ENCODE measurements at regions not wholly inside any gene's neighbourhood (a gene's known extent, or its start where the extent isn't known, plus 50 kb on each side); places are given as distances from the start of the nearest gene placed in this dataset.

DNA sequence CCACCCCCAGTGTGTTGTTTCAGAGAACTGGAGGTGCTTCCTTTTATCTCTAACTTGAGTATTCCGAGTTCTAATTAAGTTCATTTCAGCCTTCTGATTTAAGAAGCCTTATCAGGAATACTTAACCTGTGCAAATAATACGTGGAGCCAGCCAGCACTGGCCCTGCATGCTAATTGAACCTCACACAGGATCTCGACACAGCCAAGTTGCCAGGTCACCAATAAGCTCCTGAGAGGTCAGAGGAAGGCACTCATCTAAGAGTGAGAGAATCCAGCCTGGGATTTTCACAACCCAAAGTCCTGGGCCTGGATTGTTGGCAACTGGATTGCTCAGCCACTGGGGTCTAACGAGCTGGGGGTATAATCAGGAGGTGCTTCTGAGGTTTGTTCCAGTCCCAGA, 157.7 kb upstream of the LRFN2 start:
- POLR2A ChIA-PET: no interaction called here
- TF ChIP-seq, protein P1, sequence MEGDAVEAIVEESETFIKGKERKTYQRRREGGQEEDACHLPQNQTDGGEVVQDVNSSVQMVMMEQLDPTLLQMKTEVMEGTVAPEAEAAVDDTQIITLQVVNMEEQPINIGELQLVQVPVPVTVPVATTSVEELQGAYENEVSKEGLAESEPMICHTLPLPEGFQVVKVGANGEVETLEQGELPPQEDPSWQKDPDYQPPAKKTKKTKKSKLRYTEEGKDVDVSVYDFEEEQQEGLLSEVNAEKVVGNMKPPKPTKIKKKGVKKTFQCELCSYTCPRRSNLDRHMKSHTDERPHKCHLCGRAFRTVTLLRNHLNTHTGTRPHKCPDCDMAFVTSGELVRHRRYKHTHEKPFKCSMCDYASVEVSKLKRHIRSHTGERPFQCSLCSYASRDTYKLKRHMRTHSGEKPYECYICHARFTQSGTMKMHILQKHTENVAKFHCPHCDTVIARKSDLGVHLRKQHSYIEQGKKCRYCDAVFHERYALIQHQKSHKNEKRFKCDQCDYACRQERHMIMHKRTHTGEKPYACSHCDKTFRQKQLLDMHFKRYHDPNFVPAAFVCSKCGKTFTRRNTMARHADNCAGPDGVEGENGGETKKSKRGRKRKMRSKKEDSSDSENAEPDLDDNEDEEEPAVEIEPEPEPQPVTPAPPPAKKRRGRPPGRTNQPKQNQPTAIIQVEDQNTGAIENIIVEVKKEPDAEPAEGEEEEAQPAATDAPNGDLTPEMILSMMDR (IDR thresholded peaks at IDR 0.05; ENCODE audit: extremely low read depth in 1 of 2, insufficient read depth in 1 of 2, low read depth in 1 of 2, low read length in 2 of 2): no peak
- TF ChIP-seq EZH2 (IDR thresholded peaks at IDR 0.05; ENCODE audit: borderline replicate concordance, low read depth, low read length, severe bottlenecking) (no peak), POLR2A (IDR thresholded peaks at IDR 0.05; ENCODE audit: low read depth, low read length) (no peak), POLR2AphosphoS5 (IDR thresholded peaks at IDR 0.05; ENCODE audit: insufficient read depth, low read depth, low read length) (no peak), MYC (IDR thresholded peaks at IDR 0.05; ENCODE audit: low read depth, low read length) (no peak)
- TF ChIP-seq, protein P2, sequence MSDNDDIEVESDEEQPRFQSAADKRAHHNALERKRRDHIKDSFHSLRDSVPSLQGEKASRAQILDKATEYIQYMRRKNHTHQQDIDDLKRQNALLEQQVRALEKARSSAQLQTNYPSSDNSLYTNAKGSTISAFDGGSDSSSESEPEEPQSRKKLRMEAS (IDR thresholded peaks at IDR 0.05; ENCODE audit: insufficient read depth, insufficient read length): no peak
- Histone ChIP-seq H3K36me3 (ENCODE audit: control insufficient read depth in 2 of 2, extremely low read depth in 1 of 2, insufficient read depth in 2 of 2, low read length in 2 of 2) (no peaks in the 10 kb centered on the region), H3K4me3 (replicated peaks in 1 of 3; ENCODE audit: insufficient read depth in 1 of 3, low read depth in 1 of 3, low read length in 3 of 3) (no peak overlapping the region), H3K4me1 (ENCODE audit: control insufficient read depth, extremely low read depth, insufficient read depth, low read length) (no peaks in the 10 kb centered on the region), H3K9me3 (replicated peaks; ENCODE audit: control insufficient read depth, insufficient read depth, low read length) (no peaks in the 10 kb centered on the region), H3K79me2 (ENCODE audit: control insufficient read depth, insufficient read depth, low read length) (no peaks in the 10 kb centered on the region), H3K9ac (replicated peaks; ENCODE audit: extremely low read depth, insufficient read depth, low read length) (no peak overlapping the region), H3K27ac (ENCODE audit: insufficient read depth, low read depth, low read length) (no peak overlapping the region), H3K9me1 (replicated peaks; ENCODE audit: control insufficient read depth, extremely low read depth, insufficient read depth, low read length) (no peaks in the 10 kb centered on the region), H2AFZ (ENCODE audit: low read depth, low read length) (no peak overlapping the region), H4K20me1 (replicated peaks; ENCODE audit: control insufficient read depth, extremely low read depth, insufficient read depth, low read length) (no peaks in the 10 kb centered on the region), H3K4me2 (ENCODE audit: insufficient read depth, low read length) (no peak overlapping the region), H3K27me3 (ENCODE audit: control insufficient read depth in 2 of 2, insufficient read depth in 2 of 2, low read length in 2 of 2) (no peaks in the 10 kb centered on the region)
- no TSS peak for BruUV-seq (replicated peaks)
- FAIRE-seq (no peak), DNase-seq (ENCODE audit: low read depth, low spot score) (no peak)
- dilution Hi-C loops (cut with MboI; ENCODE audit: extremely low pct_ligation_motif_present, low sequenced_read_pairs): no loop called here
- intact Hi-C loops (cut with micrococcal nuclease): no loop called here
- CTCF ChIA-PET: interaction anchor here (1.3 kb wide), 1 partner anchor 157 kb away, joined by 3 read pairs; no protein-coding TSS in a partner anchor
